Neuronal stem cell (in vitro differentiated cells): ENCODE measurements at regions not wholly inside any gene's neighbourhood (a gene's known extent, or its start where the extent isn't known, plus 50 kb on each side); places are given as distances from the start of the nearest gene placed in this dataset.
"Not testable (repeated sequence)": the region's sequence is repeated elsewhere in the genome, so short reads cannot be mapped to it uniquely, and the experiment has no call there.

Source experiments
- DNase-seq: peaks from one replicate; pipeline ENCODE4 v3.0.0-alpha.2; 2013; ENCODE audit warnings: low spot score
- H2AFZ ChIP-seq: one replicate; pipeline ENCODE4 v1.6.1; 2013; ENCODE audit warnings: mild to moderate bottlenecking, low read length, inconsistent platforms
- H2AK5ac ChIP-seq: 2 replicates; pipeline ENCODE4 v1.6.1; 2013; ENCODE audit warnings: low read depth, mild to moderate bottlenecking, inconsistent platforms, low read length, moderate library complexity, mixed read lengths
- H2BK120ac ChIP-seq: 2 replicates; pipeline ENCODE4 v1.6.1; 2013; ENCODE audit warnings: low read depth, mild to moderate bottlenecking, inconsistent platforms, low read length, moderate library complexity, mixed read lengths
- H2BK12ac ChIP-seq: one replicate; pipeline ENCODE4 v1.6.1; 2013; ENCODE audit warnings: low read length, inconsistent platforms
- H2BK15ac ChIP-seq: 2 replicates; pipeline ENCODE4 v1.6.1; 2013; ENCODE audit warnings: mild to moderate bottlenecking, low read length, inconsistent platforms, mixed read lengths
- H2BK5ac ChIP-seq: one replicate; pipeline ENCODE4 v1.6.1; 2013; ENCODE audit warnings: inconsistent platforms, mild to moderate bottlenecking, low read length, moderate library complexity
- H3K14ac ChIP-seq: one replicate; pipeline ENCODE4 v1.6.1; 2013; ENCODE audit warnings: low read length, inconsistent platforms
- H3K18ac ChIP-seq: 2 replicates; pipeline ENCODE4 v1.6.1; 2013; ENCODE audit warnings: low read length, inconsistent platforms
- H3K23ac ChIP-seq: 2 replicates; pipeline ENCODE4 v1.6.1; 2013; ENCODE audit warnings: low read depth, mild to moderate bottlenecking, mixed read lengths, low read length, inconsistent platforms; ENCODE audit not compliant: poor library complexity
- H3K27ac ChIP-seq: replicated peaks from 3 replicates; pipeline ENCODE4 v1.5.1; 2013; ENCODE audit warnings: low read length, inconsistent platforms
- H3K27me3 ChIP-seq, 3 experiments: 2 replicates each; pipeline ENCODE4 v1.6.1; 2013; ENCODE audit warnings: low read length in 3 of 3, mild to moderate bottlenecking in 2 of 3, inconsistent platforms in 1 of 3, low read depth in 1 of 3, mixed read lengths in 1 of 3, moderate library complexity in 1 of 3; ENCODE audit not compliant: control insufficient read depth in 3 of 3, insufficient read depth in 3 of 3
- H3K36me3 ChIP-seq, 2 donors: replicated peaks in 1 of 2; 2 replicates each; pipeline ENCODE4 v1.6.1; 2013; ENCODE audit warnings: low read length in 2 of 2; ENCODE audit not compliant: control insufficient read depth in 2 of 2, insufficient read depth in 2 of 2
- H3K4ac ChIP-seq: 2 replicates; pipeline ENCODE4 v1.6.1; 2013; ENCODE audit warnings: inconsistent platforms, mild to moderate bottlenecking, low read length, moderate library complexity
- H3K4me1 ChIP-seq, 2 donors: 1 replicate in 1 of 2; 2 replicates in 1 of 2; pipeline ENCODE4 v1.6.1; 2013; ENCODE audit warnings: low read length in 2 of 2, low read depth in 1 of 2; ENCODE audit not compliant: control insufficient read depth in 2 of 2, insufficient read depth in 1 of 2
- H3K4me2 ChIP-seq: one replicate; pipeline ENCODE4 v1.6.1; 2013; ENCODE audit warnings: mild to moderate bottlenecking, low read length, inconsistent platforms; ENCODE audit not compliant: insufficient read depth, poor library complexity, severe bottlenecking
- H3K4me3 ChIP-seq, 2 donors: 2 replicates each; pipeline ENCODE4 v1.5.1; 2013; ENCODE audit warnings: low read length in 2 of 2, mild to moderate bottlenecking in 2 of 2, inconsistent platforms in 1 of 2, moderate library complexity in 1 of 2
- H3K79me1 ChIP-seq: one replicate; pipeline ENCODE4 v1.6.1; 2013; ENCODE audit warnings: low read depth, mild to moderate bottlenecking, inconsistent platforms, low read length, moderate library complexity
- H3K9ac ChIP-seq: one replicate; pipeline ENCODE4 v1.6.1; 2013; ENCODE audit warnings: mild to moderate bottlenecking, low read depth, low read length, inconsistent platforms; ENCODE audit not compliant: poor library complexity
- H3K9me3 ChIP-seq, 2 donors: replicated peaks in 1 of 2; 2 replicates each; pipeline versions ENCODE3 to v1.6.1; 2013; ENCODE audit warnings: low read length in 2 of 2, mild to moderate bottlenecking in 2 of 2, inconsistent platforms in 1 of 2, low read depth in 1 of 2, mixed read lengths in 1 of 2, moderate library complexity in 1 of 2; ENCODE audit not compliant: control insufficient read depth in 2 of 2, insufficient read depth in 1 of 2
- H4K8ac ChIP-seq: one replicate; pipeline ENCODE4 v1.6.1; 2013; ENCODE audit warnings: low read depth, mild to moderate bottlenecking, inconsistent platforms, low read length, moderate library complexity
- H4K91ac ChIP-seq: one replicate; pipeline ENCODE4 v1.6.1; 2013; ENCODE audit warnings: low read length, low read depth, mild to moderate bottlenecking, inconsistent platforms; ENCODE audit not compliant: poor library complexity
- WGBS, 2 donors: extraction: QIAGEN DNeasy Blood & Tissue Kit; methylation state at CpG; one replicate each; pipeline ENCODE4 v1.1.7; 2013; ENCODE audit warnings: missing lambda C conversion rate in 2 of 2, mixed read lengths in 1 of 2; ENCODE audit not compliant: insufficient read length in 2 of 2, insufficient replicate concordance in 1 of 2; ENCODE audit errors: extremely low coverage in 2 of 2; 5-methylcytosine and 5-hydroxymethylcytosine counted together

DNA sequence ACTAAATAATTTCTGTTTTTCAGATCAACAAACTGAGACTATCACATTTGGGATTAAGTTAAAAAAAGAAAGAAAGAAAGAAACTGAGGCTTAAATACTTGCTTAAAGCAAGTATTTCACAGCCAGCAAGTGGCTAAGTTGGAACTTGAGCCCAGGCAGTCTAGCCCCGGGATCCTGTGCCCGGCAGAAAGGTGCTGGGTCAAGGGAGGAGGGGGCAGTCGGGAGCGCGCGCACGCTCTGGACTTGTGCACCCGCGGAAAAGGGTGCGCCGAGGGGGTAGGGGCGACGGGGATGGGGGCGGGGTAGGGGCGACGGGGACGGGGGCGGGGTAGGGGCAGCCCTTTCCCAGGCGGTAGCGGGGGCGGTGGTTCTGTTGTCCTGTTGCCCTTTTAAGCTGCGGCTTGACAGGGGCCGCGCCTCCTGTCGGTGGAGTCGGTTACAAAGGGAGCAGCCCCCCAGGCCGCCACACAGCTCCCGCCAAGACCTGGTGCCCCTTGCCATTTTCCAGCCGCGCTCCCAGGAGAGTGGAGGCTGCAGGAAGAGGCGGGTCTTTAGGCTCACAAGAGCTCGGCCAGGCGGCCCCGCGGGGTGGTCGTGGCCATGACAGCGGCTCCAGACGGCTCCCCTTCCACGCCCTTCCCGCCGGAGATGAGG is 60.6 kb downstream of the GOLGA8T start:
- H2BK12ac ChIP-seq, H2BK5ac ChIP-seq, H2BK15ac ChIP-seq, H3K36me3 ChIP-seq, H4K8ac ChIP-seq, H3K14ac ChIP-seq, H3K9ac ChIP-seq, H3K4me1 ChIP-seq, H3K18ac ChIP-seq, H4K91ac ChIP-seq, H2BK120ac ChIP-seq, H2AK5ac ChIP-seq, H3K27me3 ChIP-seq, H3K4ac ChIP-seq, H3K4me2 ChIP-seq, DNase-seq, H3K27ac ChIP-seq, H3K79me1 ChIP-seq, H3K9me3 ChIP-seq, H3K23ac ChIP-seq: not testable (repeated sequence)
- Histone ChIP-seq H3K4me3 (peak overlapping the region in 1 of 2 donors; percentile 31), H2AFZ (peak overlapping the region; percentile 78)
- no CpG with 5 or more reads among the region's 41 CpGs for WGBS, 2 donors

GRCh38 chr15:30196009-30196375 is 61.1 kb downstream of the GOLGA8T start:
- not testable (repeated sequence) for H3K18ac ChIP-seq, H4K91ac ChIP-seq, H2AK5ac ChIP-seq, H3K4ac ChIP-seq, DNase-seq, H2BK12ac ChIP-seq, H3K4me1 ChIP-seq, H3K27me3 ChIP-seq, H3K23ac ChIP-seq, H3K9ac ChIP-seq, H3K36me3 ChIP-seq, H2BK120ac ChIP-seq, H3K14ac ChIP-seq, H3K9me3 ChIP-seq, H2BK15ac ChIP-seq, H3K27ac ChIP-seq, H2BK5ac ChIP-seq, H3K79me1 ChIP-seq, H4K8ac ChIP-seq
- peak overlapping the region; percentile 48 for H3K4me2 ChIP-seq
- WGBS, 2 donors, result no CpG with 5 or more reads among the region's 32 CpGs
- peak overlapping the region in 1 of 2 donors; percentile 55 for H3K4me3 ChIP-seq
- H2AFZ ChIP-seq, result peak overlapping the region; percentile 78

- not testable (repeated sequence) for H2BK12ac ChIP-seq, H2BK5ac ChIP-seq, H4K91ac ChIP-seq, H3K14ac ChIP-seq, H3K4me1 ChIP-seq, DNase-seq, H2BK15ac ChIP-seq, H3K4ac ChIP-seq, H3K27me3 ChIP-seq, H3K4me2 ChIP-seq, H3K36me3 ChIP-seq, H2AFZ ChIP-seq, H3K27ac ChIP-seq, H3K79me1 ChIP-seq, H3K9ac ChIP-seq, H4K8ac ChIP-seq, H2BK120ac ChIP-seq, H2AK5ac ChIP-seq, H3K18ac ChIP-seq, H3K23ac ChIP-seq, H3K9me3 ChIP-seq
- WGBS, 2 donors, result no CpG with 5 or more reads among the region's 12 CpGs
- H3K4me3 ChIP-seq, result peak overlapping the region in 1 of 2 donors; percentile 45
Measured at GRCh38 chr15:30196769-30197168, 61.9 kb downstream of the GOLGA8T start.

DNA sequence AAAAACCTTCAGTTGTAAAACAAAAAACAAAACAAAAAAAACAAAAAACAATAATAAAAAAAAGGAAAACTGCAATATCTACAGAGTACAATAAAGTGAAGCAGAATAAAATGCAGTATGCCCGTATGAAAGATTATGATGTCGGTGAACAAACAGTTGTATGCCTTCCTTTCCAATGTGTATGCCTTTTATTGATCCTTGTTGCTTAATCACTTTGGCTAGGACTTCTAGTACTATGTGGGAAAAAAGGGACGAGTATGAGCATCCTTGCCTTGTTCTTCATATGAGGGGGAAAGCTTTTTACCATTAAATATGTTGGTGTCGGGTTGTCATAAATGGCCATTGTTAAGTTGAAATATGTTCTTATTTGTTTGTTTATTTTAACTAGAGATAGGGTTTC is 66.7 kb downstream of the GOLGA8T start:
- H3K4me1 ChIP-seq, DNase-seq, H4K91ac ChIP-seq, H3K4ac ChIP-seq, H3K27ac ChIP-seq, H2BK12ac ChIP-seq, H3K9me3 ChIP-seq, H3K9ac ChIP-seq, H2BK15ac ChIP-seq, H3K27me3 ChIP-seq, H3K14ac ChIP-seq, H3K79me1 ChIP-seq, H3K4me2 ChIP-seq, H3K23ac ChIP-seq, H3K18ac ChIP-seq, H3K4me3 ChIP-seq, H2BK120ac ChIP-seq, H2BK5ac ChIP-seq, H2AK5ac ChIP-seq, H4K8ac ChIP-seq, H2AFZ ChIP-seq, H3K36me3 ChIP-seq: not testable (repeated sequence)
- WGBS, 2 donors, result no CpG with 5 or more reads among the region's 4 CpGs
